GM19372 (cell line): ENCODE measurements at regions not wholly inside any gene's neighbourhood (a gene's known extent, or its start where the extent isn't known, plus 50 kb on each side); places are given as distances from the start of the nearest gene placed in this dataset.

ENCODE experiments used
- ATAC-seq: cut with Tn5 transposase; IDR thresholded peaks from one replicate; pipeline ENCODE4 v1.9.1; 2021; ENCODE audit warnings: mild to moderate bottlenecking, low read depth, moderate library complexity; ENCODE audit not compliant: unreplicated experiment

DNA sequence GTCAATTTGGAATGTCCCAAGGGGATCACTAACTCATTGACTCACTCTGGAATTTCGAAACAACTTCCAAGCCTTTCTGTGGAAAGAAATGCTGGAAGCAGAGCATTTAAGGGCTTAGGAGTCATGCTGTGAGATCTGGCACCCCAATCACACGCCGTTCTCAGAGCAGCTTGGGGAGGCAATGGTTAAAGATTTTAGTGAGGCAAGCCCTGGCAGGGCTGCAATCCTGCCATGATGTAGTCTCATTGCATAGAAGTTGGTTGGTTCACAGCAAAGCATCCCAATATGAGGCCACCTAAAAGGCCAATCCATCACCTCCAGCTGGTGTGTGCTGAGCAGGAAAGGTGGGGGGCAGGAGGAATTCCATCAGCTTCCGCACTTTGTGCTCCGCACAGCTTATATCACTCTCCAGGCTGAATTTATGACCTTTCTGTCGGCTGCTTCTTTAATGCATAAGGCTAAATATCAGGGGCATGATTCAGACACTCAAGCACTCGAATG lies 1043.9 kb upstream of the POU3F3 start:
- no peak for ATAC-seq

DNA sequence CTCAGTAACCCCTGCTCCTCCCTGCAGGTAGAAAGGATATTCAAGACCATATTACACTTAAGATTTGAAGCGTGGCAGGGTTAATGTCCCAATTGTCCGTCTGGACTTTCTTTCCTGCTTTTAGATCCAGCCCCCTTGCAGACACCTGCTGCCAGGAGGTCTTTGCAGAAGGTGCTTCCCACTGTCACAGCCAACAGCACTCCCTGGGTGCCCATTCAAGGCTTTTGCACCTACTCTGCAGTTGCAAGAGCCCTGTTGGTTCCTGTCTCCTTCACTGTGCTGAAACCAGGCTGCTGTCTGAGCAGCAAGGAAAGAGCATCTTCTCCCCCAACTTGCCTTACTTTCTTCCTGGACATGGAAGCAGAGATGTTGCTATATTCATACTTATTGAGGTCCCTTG lies 1043.0 kb upstream of the POU3F3 start:
- no peak for ATAC-seq

DNA sequence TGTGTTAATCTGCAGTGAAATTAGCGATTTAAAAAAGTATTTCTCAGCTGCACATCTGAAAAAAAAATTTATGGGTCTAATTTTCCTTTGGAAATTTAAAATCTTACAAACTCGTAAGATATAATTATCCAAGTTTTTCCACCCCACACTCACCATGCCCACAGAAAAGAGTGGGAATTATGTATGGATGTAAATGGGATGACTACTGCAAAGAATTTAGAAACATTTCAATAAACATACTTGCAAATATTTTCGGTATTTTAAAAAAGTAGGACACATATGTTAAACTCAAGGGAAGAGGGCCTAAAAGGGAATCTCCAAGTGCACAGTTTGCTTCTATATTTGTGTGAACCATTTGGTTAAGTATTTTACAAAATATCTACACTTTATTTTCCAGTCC lies 1039.9 kb upstream of the POU3F3 start:
- no peak for ATAC-seq

DNA sequence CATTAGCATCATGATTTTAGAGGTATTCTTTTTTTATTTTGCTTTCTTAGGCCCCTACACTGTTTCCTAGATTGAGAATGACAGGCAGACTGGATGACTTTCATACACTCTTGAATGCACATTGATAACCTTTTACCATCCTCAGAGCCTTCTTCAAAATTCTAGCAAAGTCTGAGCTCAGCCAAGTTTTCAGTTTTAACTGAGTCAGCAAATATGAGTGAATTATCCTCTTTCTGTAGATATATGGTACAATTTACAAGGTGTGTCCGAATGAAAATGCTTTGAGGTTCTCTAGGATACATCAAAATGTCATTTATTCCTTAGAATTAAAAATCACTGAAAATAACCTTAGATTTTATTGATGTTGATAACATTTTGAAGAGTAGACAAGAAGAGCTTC lies 1038.2 kb upstream of the POU3F3 start:
- ATAC-seq = no peak

DNA sequence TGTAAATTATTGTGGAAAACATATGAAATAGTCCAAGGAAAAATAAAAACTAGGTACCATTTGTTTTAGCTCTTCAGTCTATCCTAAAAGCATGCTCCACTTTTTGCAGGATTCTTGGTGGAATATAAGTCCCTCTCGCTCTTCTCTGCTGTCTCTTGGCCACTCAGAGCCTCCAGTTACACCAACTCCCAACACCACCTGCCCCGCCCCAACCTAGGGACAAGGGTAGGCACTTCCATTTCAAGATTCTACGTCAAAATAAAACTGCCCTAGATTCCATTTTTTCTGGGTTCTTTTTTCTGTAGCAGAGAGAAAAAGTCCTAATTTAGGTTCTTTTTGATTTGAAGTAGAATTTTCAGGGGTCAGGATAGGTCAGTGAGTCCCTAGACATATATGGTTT lies 1036.2 kb upstream of the POU3F3 start:
- no peak for ATAC-seq

DNA sequence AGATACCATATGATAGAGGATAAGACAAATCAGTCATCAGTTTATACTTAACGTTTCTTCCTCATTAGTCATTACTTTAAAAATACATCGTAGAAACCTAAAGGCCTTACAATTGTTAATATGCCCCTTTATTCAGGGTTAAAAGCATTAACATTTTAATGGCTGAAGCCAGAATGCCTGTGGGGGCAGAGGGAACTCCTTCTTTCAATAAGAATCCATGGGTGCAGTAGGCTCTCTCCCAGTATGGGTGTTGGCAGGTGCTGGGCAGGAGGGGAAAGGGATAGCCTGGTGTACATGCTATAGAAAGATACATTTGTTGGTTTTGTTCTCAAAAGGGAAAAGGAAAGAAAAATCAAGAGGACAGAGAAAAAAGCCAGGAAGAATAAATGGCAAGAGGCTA lies 1035.7 kb upstream of the POU3F3 start:
- no peak for ATAC-seq

DNA sequence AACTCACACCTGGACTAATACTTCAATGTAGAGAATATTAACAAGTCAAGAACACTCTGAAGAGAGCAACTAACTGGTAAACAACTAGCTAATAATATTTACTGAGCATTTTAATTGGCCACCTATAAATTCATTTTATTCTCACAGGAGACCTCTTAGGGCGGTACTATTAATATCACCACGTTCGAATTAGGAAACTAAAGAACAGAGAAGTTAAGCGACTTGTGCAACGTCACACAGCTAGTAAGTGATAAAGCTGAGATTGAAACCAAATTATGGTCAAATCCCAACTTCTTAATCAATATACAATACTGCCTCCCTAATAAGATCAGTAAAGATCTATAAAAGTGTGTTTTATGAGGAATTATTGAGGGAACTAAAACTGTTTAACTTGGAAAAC lies 1034.3 kb upstream of the POU3F3 start:
- ATAC-seq = no peak

DNA sequence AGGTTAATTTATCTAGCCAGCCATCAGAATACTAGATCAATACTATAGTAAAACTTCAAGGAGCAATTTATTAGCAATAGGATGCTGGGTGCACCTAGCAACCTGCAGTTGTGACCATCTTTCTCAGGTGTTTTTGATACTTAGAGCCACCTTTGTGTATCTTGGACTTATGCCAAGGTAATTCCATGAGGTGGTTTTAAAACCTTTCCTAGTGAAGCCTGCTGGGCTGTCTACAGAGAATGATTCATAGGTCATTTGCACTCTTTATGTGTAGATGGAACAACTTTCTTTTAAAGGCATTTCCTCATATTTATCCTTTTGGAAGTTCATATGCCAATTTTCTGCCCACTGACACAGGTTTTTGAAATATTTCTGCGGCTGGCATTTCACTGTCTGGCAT lies 1030.1 kb upstream of the POU3F3 start:
- ATAC-seq = no peak

DNA sequence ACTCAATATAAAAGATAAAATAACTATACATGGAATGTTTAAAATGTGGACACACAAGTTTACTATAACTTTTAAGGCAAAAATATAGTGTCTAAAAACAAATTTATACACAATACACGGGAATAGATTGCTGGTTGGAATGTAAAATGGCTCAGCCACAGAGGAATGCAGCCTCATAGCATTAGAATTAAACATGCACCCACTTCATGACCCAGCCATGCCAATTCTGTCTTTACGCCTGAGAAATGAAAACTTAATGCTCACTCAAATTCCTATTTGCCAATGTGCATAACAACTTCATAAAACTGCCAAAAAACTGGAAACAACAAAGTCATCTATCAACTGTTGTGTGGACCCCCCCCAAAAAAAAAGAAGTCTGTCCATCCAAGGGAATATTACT lies 1006.6 kb upstream of the POU3F3 start:
- ATAC-seq = no peak

DNA sequence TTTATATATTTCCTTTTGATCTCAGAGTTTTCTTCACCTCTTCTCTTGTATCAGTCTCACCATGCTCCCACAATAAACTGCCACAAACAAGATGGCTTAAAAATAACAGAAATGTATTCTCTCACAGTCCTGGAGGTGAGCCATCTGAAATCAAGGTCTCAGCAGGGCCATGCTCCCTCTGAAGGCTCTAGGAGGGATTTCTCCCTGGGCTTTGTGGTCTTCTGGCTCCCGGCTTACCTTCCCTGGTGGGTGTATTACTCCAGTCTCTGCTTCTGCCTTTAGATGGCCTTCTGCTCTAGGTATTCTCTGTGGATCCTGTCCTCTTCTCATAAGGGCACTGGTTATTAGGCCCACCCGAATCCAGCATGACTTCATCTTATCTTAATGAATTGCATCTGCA lies 994.7 kb upstream of the POU3F3 start:
- no peak for ATAC-seq

DNA sequence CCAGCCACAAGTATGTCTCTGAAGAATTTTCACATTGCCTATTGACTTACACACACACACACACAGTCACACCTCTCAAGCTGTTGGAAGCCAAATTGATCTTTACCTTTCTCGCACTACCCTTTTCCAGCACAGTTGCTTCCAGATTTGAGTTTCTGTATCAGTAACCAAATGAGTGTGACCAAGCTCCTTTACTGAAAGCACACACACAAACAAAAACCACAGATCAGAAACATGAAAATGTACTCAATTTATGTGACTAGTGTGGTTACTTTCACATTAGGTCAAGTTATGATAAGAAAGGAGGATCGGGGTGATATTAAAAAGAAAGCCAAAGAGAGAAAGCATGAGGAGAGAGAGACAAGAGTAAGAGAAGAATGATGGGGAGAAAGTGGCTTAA lies 993.9 kb upstream of the POU3F3 start:
- ATAC-seq = no peak

DNA sequence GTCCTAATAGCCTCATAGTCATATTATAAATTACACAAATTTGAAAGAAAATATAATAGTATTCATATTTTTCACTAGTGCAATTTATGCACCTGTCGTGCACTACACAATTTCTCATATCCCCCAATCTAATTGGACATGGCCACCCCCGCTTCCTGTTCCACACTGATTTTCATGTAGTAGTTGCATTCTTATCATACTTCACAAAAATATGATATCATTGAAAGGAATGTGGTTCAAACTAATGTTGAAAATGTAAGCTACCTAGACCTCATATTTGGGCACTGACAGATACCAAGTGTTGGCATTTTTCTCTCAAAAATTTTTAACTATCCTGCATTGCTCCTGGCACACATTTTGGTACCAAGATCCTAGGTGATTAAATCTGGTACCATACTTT lies 985.5 kb upstream of the POU3F3 start:
- ATAC-seq = no peak

DNA sequence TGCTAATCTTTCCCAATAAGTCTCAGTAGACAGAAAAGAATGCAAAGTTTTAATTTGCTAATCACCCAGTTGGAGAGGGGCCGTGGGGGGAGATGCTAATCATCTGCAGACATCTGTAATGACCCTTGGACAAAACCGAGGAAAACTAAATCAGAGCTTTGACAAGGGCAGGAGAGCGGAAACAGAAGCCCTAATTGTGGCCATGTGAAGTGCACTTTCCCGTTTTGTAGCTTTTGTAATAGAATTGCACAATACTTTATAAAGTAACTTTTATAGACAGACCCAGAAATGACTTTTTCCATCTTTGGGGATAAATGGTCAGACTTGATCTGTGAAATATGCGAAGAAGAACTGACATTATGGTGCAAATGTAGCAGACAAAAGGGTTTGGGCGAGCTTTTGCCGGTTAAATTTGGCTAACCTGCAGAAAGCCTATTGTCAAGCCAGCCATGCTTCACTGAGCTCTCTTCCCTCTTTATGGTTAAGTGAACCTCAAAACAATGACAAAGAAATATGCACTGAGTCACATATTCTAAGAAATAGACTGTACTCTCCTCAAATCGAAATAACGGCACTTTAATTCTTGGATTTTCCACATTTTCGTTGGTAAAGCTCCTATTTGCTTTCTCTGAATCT lies 980.1 kb upstream of the POU3F3 start:
- no peak for ATAC-seq

DNA sequence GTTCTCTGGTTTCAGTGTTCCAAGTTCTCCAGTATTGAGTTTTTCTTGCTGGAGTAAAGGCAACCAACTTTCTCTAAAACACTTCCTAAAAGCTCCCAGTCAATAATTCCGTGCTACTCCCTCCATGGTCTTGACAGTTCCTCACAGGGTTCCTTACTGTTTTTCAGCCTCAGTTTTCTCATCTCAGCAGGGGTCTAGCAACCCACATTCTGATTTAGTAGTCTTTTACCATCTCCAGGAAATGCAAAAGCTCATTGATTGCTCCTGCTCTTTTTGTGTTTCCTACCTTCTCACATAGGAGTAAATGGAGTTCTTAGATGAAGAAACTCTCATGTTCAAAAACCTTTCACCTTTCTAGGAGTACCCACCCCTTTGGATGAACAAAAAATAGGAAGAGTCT lies 978.8 kb upstream of the POU3F3 start:
- ATAC-seq = no peak

DNA sequence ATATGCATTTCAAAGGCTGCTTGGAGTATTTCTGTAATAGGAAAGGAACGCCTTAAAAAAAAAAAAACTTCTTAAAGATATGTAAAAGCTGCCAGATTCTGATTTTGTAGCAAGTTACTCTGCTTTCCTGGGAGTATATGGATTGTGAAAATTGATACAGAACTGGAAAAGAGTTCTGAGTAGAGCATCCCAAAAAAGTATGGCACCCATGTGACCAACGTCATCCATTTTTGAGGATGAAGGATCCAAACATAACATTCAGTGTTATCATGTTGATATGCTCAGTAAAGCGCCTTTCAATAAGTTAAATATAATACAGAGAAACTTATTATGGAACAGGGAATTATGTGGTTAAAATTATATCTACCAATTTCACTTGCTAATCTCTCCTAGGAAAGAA lies 978.4 kb upstream of the POU3F3 start:
- ATAC-seq = no peak

DNA sequence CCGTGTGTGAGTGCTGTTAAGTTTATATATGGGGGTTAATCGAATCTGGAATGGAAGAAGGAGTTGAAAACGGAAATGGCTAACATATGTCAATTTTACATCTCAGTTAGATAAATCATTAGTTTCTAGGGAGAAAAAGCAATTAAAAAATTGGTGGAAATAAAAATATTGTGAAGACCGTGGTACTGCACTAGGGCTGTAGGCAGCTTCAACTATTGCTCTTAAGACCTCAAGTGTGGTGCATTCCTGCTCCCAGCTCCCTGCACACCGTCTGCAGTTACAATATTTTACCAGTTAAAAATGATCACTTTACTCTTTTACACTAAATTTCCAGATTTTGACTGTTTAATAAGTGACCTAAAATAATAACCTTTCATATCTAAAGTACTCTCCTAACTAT lies 977.3 kb upstream of the POU3F3 start:
- no peak for ATAC-seq

DNA sequence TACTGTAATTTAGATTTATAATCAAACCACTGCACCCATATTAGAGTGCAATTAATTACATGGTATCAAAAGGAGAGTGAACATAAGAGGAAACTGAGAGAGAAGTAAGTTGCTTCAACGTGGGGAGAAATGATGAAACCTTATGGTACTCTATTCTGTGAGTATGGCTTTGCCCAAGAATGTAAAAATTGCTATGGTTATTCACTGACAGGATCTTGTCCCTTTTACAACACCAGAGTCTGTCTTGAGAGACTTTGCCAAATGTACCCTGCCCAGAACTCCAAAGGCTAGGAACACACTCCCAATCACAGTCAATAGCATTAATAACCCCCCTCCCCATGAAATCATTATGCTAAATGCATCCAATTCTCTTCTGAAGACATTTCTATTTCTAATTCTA lies 974.8 kb upstream of the POU3F3 start:
- no peak for ATAC-seq

DNA sequence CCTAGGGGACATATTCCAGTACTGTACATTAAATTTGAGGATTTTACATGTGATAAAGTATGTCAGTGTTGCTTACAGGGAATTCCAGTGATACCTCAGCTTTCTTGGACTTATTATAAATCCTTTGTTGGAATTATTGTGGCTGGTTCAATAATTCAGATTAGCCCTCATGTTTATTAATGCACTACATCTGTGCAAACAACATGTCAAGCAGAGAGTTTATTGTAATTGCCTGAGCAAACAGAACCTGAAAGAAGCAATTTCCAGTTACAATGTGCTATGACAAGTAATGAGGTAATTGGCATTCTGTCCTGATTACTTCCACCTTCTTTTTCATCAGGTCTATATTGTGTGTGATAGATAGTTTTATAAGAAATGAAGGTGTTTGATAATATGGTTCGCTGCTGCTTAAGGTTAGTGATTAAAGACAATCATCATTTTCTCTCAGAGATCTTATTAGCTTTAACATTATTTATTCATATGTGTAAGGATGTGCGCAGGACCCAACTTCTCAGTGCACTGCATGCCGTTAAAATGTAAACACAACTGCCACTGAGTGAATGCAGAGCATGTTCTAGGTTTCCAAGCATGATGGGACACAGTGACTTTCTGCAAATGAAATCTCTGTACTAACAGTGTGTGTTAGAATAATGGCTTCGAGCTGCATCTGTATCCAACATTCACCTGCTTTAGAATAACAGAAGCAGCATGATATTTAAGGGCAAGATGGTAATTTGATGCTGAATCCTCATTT lies 973.7 kb upstream of the POU3F3 start:
- ATAC-seq = no peak

DNA sequence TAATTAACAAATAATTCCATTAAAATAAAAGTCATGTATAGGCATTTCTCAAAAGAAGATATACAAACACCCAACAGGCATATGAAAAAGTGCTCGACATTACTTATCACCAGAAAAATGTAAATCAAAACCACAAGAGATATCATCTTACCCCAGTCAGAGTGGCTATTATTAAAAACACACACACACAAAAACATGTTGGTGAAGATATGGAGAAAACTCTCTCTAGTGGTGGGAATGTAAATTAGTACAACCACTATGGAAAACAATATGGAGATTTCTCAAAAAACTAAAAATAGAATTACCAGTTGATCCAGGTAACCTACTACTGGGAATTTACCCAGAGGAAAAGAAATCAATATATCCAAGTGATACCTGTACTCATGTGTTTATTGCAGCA lies 966.3 kb upstream of the POU3F3 start:
- no peak for ATAC-seq

DNA sequence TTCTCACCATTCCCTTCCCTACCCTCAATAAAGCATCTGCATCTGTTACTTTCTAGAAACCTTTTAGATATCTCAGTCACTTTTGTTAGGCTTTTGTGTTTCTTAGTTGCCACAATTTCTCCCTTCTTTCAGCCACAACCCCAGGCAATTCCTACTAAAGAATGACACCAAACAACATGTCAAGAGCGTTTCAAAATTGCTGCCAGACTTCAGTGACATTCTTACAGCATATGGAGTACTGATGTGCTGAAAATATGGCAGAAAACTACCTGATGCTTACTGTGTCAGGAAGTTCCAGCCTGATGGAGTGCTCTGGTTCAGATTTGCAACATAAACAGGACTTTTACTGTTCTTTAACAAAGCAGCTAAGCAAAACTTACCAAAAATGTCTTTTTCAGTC lies 957.7 kb upstream of the POU3F3 start:
- ATAC-seq = no peak

DNA sequence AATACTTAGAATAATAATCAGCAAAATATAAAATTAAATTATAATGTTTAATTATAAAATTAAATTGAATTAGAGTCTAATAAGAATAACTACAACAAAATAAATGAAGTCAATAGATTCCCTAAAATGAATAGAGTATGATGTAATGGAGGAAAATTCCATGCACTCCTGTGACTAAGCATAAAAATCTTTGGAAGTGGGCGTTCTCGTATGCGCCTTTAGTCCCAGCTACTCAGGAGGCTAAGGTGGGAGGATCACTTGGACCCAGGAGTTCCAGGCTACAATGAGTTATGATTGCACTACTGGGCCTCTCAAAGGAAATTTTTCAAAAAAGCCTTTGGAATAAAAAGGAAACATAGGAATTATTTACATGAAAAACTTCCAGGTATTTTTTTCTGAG lies 955.4 kb upstream of the POU3F3 start:
- ATAC-seq = no peak

DNA sequence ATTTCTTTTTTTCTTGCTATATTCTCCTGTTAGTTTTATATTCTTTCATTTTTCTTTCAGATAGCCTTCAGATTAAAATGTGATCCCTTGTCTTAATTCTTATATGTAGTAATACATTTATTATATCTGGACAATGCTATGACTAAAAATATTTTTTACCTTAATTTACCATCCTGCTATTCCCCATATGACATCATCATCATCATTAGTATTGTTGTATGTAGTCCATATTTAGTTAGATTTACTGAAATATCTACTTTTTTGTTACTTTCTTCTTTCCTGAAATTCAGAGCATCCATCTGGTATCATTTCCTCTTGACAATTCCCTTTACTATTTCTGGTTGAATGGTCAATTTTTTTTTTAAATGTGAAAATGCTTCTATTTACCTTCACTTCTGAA lies 951.6 kb upstream of the POU3F3 start:
- no peak for ATAC-seq
